Activated CD8-positive, alpha-beta memory T cell treated with anti-CD3 and anti-CD28 coated beads, Interleukin-2, amount 50 U/mL, for 24 hours (primary cell): ENCODE measurements at regions not wholly inside any gene's neighbourhood (a gene's known extent, or its start where the extent isn't known, plus 50 kb on each side); places are given as distances from the start of the nearest gene placed in this dataset.
"Not testable (repeated sequence)": the region's sequence is repeated elsewhere in the genome, so short reads cannot be mapped to it uniquely, and the experiment has no call there.

Source experiments
- DNase-seq: peaks from one replicate; pipeline ENCODE4 v3.0.0-alpha.2; 2020; ENCODE audit errors: extremely low read depth

DNA sequence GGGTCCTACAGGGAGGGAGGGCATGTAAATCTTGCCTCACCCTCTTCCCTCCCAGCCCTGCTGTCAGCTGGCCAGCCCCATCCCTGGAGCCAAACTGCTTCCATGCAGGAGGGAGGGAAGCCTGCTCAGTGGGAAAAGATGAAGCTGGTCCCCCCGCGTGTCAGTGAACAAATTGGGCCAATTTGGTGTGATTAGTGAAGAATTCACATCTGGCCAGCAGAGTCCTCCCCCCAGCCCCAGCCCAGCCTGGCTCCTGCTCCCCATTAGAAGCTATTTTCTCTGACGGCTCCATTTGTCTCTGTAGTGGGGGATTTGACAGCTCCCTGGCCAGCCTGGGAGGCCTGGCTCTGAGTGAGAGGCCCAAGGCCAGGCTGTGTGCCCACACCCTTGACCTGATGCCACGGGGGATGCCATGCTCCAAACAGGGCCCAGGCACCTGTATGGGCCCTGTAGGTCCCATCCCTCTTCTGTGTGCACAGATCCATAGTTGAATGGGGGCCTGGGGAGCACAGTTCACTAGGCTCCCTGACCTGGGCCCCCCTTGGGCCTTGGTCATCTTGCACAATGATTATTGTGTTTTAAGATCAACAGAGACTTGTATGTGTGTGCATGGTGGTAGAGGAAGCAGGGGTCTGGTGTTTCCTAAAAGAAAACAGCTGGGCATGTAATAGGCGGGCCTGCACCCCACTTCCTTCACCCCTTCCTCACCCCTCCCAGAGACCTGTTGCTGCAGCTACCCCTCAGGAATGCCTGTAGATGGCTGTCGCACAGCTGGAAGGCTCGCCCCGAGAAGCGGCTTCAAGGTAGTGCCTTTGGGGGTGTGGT, 50.7 kb upstream of the TAC4 start:
- no peak for DNase-seq

- DNase-seq, result no peak
Observed at GRCh38 chr17:49899191-49899485, 51.3 kb upstream of the TAC4 start.

DNA sequence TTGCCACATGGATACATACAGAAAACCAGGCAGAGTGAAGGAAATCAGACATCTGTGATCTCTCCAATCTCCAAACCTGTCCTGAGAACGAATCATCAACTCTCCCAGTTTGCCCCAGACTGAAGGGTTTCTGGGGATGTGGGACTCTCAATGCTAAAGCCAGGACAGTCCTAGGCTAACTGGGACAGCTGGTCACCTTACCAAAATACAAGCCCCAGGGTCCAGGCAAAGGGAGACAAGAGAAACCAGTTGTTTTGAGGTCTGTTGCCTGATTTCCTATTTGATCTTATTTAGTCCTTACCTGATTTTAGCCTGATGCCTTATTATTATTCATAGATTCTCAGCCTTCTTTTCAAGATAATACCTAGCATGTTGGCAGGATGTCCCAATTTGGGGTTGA, 51.7 kb upstream of the TAC4 start:
- DNase-seq, result no peak

- not testable (repeated sequence) for DNase-seq
Observed at GRCh38 chr17:49900801-49901200, 52.9 kb upstream of the TAC4 start.

- no peak for DNase-seq
Observed at GRCh38 chr17:49901460-49902331, 53.8 kb upstream of the TAC4 start.

DNA sequence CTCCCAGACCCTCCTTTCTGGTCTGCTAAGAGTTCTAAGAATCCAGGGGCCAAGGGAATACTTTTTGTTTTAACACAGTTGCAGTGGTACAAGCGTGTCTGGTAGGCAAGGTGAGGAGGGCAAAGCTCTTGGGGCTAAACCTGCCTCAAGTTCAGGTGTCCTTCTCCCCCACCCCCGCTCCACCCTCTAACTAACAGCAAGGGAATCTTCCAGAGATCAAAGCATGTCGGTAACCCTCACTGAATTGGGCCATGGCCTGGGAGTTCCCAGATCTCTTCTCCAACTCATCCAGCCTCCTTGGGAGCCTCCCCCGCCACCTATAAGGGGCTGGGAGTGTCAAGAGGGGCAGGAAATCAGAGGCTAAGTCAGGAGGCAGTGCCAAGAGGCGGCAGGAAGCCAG, 55.7 kb upstream of the TAC4 start:
- DNase-seq, result no peak

GRCh38 chr17:49904893-49905292, 57.0 kb upstream of the TAC4 start:
- no peak for DNase-seq

GRCh38 chr17:49906531-49907136, 58.8 kb upstream of the TAC4 start:
- DNase-seq, result no peak

- no peak for DNase-seq
Observed at GRCh38 chr17:49907279-49907678, 59.4 kb upstream of the TAC4 start.

- DNase-seq, result no peak
Observed at GRCh38 chr17:49908782-49909714, 59.9 kb upstream of the DLX4 start.

DNA sequence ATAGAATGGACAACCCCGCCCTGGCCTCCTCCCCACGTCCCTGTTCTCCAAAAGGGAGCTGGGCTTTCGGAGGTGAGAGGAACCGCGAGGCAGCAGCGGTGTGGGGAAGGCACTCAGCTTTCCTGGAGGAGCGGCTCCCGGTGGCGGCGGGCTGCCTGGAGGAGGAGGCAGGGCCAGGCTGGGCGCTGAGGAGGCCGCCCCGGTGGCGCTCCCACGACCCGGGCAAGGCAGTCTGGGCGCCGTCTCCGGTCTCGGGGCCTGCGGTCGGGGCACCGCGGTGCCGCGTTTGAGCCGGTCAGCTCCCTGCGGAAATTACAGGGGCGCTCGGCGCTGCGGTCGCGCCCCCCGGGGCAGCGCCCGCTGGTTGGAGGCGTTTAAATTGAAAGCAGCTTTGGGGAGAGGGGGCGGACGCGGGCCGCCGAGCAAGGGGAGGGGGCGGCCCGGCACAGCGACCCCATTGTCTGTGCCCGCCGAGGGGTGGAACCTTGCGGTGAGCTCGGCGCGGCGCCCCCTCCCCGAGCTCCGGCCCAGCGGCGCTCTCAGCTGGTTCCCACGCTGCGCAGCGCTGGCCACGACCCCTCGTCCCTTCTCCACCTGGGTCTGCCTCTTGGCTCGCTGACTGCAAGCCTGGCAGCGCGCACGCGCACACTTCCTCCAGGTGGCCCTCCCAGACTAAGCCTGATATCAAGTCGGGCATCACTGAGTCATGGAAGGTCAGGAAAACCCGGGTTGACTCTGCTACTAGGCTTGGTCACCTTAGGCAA, 58.7 kb upstream of the DLX4 start:
- DNase-seq, result peak; percentile 2

GRCh38 chr17:49910858-49911204, 58.2 kb upstream of the DLX4 start:
- no peak for DNase-seq

DNA sequence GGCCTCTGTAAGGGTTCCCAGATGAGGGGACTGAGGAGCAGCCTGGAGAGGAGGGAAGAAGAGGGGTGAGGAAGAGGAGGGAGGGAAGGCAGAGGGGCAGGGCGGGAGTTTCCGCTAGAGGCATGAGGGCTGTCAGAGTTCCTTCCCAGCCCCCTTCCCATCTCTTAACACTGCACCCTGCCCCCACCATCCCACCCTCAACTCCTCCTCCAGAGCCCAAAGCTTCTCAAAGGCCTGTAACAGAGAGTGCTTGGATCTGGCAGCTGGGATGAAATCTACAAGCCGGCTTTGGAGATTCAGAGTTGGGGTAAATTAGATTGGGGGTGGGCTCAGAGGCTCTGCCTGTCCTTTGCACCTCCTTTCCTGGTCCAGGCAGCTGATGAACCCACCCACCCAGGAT, 57.3 kb upstream of the DLX4 start:
- no peak for DNase-seq

DNA sequence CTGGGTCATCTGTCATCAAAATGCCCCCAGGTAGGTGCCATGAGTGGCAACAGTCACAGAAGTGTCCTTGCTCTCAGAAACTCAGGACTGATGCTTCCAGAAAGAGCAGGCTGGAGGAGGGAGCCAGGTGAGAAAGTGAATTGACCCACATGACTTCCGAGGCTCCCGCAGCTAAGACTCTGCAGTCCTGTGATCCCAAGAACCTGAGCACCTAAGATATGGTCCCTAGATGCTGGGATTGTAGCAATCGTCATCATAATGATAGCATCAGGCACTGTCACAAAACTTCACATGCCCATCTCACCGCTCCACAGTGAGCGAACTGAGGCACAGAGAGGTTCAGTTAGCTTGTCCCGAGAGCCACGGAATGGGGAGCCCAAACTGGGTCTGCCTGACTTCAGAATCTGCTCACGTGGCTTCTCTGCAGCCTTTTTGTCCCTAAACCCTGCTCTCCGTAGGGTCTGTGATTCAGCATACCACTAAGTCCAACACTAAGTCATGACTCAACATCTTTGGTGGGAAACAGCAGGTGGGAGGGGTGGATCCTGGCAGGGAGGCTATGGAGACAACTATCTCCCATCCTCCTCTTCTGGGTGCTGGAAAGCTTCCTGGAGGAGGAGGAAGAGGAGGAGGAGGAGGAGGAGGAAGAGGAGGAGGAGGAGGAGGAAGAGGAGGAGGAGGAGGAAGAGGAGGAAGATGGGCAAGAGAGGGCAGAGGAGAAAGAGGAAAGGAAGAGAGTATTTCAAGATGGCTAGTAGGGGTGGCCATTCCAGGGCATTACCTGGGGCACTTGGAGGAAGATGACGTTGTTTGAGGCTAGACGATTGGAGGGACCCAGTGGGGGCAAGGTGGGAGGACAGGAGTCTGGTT, 55.5 kb upstream of the DLX4 start:
- no peak for DNase-seq

GRCh38 chr17:49914096-49914490, 54.9 kb upstream of the DLX4 start:
- DNase-seq, result no peak

DNA sequence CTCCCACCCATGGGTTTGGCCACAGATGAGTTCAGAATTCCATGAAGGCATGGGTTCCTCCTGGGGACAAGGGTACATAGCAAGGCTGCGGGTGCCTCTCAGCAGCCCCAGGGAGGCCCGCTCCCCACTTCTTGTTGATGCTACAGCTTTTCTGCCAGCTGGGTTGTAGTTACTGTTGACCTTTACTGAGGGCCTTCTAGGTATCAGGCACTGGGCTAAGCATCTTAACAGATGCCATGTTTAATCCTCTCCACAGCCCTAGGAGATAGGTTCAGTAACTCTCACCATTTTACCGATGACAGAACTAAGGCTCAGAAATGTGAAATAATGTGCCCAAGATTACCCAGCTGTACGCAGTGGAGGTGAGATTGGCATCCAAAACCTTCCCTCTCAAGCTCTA, 54.3 kb upstream of the DLX4 start:
- no peak for DNase-seq

- no peak for DNase-seq
Observed at GRCh38 chr17:49915260-49915659, 53.7 kb upstream of the DLX4 start.

DNA sequence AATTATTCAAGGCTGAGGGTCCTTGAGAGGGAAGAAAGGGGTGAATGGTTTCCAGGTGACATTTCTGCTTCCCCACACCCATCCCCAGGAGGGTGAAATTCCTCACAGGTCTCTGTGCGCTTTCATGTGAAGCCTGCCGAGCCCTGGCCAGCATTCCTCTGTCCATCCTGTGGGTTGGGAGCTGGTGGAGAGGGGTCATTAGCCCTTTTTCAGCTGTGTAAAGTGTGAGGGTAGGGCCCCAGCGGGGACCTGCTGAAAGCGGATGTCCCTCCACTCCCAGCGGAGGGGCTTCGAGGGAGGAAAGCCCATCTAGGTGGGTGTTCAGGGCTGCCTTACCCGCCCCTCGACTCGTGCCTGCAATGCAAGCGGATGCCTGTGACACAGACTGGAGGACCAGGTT, 53.3 kb upstream of the DLX4 start:
- DNase-seq, result no peak

GRCh38 chr17:49916854-49917515, 52.0 kb upstream of the DLX4 start:
- no peak for DNase-seq

- no peak for DNase-seq
Observed at GRCh38 chr17:49918591-49918990, 50.4 kb upstream of the DLX4 start.
